ENCODE measurements at regions not wholly inside any gene's neighbourhood (a gene's known extent, or its start where the extent isn't known, plus 50 kb on each side); places are given as distances from the start of the nearest gene placed in this dataset.

DNA sequence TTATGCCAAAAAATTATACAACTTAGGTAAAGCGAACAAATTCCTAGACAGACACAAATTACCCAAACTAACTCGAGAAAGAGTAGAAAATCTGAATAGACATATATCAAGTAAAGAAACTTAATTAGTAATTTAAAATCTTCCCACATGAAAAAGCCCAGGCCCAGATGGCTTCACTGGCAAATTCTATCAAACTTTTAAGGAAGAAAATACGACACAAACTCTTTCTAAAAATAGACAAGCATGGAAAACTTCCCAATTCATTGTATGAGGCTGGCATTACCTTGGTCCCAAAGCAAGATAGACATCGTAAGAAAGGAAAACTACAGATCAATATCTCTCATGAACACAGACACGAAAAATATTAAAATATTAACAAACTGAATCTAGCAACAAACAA lies 135.3 kb downstream of the DRD1 start:
- H3K4me3 ChIP-seq (ENCODE audit: low read length): no peak overlapping the region
- no peak for DNase-seq (ENCODE audit: low read depth, low spot score)

DNA sequence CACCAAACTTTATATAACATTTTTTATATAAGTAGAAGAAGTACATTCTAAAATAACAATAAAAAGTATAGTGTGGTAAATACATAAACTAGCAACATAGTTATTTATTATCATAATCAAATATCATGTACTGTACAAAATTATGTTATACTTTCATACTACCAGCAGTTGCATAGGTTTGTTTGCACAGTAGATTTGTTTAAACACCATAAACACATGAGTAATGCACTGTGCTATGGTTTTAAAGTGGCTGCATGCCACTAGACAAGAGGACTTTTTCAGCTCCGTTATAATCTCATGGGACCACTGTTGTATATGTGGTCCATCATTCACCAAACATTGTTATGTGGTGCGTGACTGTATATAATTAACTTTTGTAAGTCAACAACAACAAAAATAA lies 137.6 kb downstream of the DRD1 start:
- no peak overlapping the region for H3K4me3 ChIP-seq (ENCODE audit: low read length)

DNA sequence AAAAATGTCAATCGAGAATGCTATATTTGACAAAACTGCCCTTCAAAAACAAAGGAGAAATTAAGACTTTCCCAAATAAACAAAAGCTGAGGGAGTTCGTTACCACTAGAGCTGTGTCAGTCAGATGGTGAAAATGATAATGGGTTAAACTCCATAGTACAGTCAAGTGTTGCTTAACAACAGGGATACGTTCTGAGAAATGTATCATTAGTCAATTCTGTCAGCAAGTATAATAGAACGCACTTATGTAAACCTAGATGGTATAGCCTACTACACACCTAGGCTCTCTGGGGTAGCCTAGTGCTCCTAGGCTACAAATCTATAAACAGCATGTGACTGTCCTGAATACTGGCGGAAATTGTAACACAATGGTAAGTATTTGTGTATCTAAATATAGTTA lies 138.7 kb downstream of the DRD1 start:
- DNase-seq (ENCODE audit: low read depth, low spot score): no peak
- no peak overlapping the region for H3K4me3 ChIP-seq (ENCODE audit: low read length)

More for the DNA sequence above, 137.6 kb downstream of the DRD1 start:
- DNase-seq (ENCODE audit: low read depth, low spot score): no peak

DNA sequence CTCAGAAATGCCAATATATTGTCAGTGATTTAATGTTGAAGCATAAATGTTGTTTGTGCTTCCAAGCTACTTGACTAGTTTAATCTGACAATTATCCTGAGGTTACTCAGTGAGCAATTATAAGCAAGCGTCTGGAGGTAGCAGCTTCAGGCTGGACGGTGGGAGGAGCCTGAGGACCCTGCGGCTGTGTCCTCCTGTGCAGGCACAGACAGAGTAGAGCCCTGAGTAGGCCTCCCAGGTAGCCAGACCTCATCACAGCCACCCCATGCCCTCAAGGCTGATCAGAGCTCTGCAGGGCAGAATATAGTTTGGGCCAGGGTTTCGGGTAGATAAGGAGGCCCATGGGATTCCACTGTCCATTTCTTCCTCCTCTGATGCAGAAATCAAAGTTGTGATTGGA lies 153.6 kb downstream of the DRD1 start:
- H3K4me3 ChIP-seq (ENCODE audit: low read length): no peak overlapping the region
- no peak for DNase-seq (ENCODE audit: low read depth, low spot score)

DNA sequence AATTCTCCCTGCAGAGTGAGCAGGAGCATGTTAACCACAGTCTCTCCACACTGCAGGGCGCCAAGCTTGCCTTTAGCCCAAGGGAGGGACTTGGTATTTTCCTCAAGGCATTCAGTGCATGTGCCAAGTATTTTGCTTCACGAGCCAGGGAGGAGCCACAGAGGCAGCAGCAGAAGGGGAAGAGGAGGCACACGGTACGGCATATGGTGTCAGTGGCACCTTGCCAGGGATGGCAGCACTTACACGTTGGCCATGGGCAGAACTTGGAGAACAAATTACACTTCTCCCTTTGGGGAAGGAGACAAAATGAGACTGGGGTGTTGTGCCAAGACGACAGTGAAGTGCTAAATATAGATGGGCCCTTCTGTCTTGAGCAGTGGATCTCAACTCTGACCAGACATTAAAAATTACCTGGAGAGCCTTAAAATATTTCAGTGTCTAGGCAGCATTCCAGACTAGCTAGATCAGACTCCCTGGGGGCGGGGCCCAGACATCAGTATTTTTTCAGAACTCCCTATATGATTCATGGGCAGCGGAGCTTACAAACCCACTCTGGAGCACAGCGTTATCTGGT lies 155.8 kb downstream of the DRD1 start:
- no peak overlapping the region for H3K4me3 ChIP-seq (ENCODE audit: low read length)
- DNase-seq (ENCODE audit: low read depth, low spot score): no peak

DNA sequence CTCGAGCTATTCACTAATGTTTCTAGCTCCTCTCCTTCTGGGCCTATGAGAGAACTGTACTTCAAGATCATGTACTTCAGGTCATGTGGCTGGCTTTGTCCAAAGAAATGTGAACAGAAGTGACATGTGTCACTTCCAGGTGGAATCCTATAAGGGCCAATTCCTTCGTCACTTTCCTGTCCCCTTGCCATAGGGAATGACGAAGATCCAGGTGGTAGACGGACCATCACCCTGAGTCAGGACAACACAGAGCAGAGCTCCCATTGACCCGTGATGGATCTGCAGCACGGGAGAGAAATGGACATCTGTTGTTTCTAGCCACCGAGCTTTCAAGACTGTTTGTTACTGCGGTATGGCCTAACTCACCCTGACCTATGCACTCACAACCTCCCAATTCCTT lies 157.0 kb downstream of the DRD1 start:
- H3K4me3 ChIP-seq (ENCODE audit: low read length): no peak overlapping the region
- no peak for DNase-seq (ENCODE audit: low read depth, low spot score)

DNA sequence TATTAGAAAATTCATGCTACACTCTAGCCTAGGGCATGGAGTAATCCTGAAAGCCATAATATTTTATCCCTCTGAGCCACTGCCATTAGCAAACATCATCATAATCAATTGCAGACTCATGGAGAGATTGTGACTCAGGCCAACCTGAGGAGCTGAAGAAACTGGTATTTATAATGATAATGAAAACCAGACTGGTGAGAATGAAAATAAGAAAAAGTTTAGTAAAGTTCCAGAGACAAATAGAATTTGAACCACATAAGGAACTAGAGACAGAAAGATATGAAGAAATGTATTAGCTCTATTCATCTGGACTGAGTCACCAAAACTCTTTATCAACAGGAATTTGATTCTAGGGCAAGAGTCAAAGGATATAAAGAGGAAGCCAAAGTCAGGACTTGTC lies 158.7 kb downstream of the DRD1 start:
- DNase-seq (ENCODE audit: low read depth, low spot score): no peak
- H3K4me3 ChIP-seq (ENCODE audit: low read length): no peak overlapping the region

DNA sequence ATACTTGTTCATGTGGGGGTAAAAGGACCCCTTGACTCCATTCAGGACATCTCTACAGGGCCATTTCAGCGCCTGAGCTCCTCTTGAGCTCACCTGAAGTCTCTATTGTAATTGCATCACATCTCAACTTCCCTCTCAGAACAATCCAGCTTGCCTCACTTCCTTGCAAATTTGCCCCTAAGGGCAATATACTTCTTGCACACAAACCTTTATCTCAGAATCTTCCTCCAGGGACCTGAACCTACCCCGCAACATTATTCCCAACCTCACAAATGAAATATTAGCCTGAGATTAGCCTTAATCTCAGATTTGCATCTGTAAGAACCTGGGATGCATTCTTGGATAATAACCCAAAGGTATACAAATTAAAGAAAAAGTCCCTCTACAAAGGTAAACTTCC lies 159.2 kb downstream of the DRD1 start:
- no peak overlapping the region for H3K4me3 ChIP-seq (ENCODE audit: low read length)
- DNase-seq (ENCODE audit: low read depth, low spot score): no peak

DNA sequence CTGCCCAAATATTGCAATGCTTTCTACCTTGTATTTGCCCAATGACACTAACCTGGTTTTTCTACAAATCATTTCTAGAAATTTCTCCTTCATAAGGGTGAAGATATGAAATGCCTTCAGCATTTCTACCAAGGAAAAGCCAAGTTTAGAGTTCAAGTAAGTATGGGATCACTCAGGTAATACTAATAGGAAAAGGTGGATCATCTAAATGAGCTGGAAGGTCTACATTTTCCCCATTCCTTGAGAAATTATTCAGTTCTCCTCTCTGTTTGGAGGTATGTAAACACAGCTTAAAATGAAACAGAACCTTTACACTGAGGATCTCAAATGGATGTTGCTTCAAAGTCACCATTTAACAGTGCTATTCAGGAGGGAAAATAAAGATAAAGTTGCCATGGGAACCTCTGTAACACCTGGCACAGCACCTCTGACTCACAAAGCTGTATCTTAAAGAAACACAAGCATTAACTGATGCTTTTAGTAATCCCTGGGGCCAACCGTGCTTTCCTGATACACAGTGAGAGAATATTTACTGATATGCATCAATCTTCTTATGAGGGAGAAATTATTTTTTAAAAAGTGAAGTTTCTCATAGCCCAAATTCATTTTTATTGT lies 161.3 kb downstream of the DRD1 start:
- no peak overlapping the region for H3K4me3 ChIP-seq (ENCODE audit: low read length)
- no peak for DNase-seq (ENCODE audit: low read depth, low spot score)

DNA sequence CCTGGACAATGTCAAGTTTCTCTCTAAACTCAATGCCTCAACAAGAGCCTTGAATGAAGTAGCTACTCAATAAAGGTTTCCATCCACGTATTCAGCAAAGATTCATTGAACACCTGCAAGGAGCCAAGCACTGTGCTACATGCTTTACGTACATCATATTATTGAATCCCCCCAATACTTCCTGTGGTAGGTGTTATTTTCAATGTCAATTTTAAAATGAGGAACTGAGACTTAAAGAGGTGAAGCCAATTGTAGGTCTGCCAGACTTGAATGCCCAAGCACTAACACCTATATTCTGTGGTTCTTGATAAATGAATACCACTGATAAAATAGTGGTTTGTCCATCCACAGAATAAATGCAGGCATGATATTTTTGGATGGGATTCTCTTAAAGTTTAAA lies 162.3 kb downstream of the DRD1 start:
- no peak overlapping the region for H3K4me3 ChIP-seq (ENCODE audit: low read length)
- DNase-seq (ENCODE audit: low read depth, low spot score): no peak

DNA sequence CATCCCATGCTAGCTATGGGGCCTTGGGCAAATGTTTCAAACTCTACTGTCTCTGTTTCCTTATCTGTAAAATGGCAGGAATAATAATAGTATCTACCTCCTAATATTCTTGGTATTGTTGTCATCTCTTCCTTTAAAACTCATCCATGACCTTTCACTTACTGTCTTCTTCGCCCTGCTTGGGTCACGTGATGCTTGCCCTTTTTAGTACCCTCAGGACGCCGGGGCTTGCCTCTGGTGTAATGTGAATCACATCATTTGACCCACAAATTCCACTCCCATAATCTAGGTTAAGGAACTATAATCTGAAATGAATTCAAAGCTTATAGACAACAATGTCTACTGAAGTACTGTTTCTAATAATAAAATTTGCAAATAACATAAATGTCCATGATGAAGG lies 162.7 kb downstream of the DRD1 start:
- DNase-seq (ENCODE audit: low read depth, low spot score): no peak
- no peak overlapping the region for H3K4me3 ChIP-seq (ENCODE audit: low read length)

DNA sequence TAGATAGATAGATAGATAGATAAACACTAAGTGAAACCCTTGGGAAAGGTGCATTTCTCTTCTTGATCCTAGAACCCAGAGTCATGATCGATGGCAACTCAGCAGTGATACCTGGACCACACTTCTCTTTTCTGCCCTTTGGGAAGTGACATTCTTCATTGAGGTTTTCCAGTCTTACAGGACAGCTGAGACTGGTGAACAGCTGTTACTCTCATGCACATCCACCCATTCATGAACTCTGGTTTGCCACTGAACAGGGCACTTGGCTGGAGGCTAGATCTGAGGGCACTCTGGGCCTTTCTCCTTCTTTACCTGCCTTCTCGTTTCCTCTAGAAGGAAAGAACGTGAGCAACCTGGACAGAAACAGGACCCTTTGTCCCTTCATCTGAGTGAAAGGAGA lies 164.5 kb downstream of the DRD1 start:
- no peak for DNase-seq (ENCODE audit: low read depth, low spot score)
- no peak overlapping the region for H3K4me3 ChIP-seq (ENCODE audit: low read length)

DNA sequence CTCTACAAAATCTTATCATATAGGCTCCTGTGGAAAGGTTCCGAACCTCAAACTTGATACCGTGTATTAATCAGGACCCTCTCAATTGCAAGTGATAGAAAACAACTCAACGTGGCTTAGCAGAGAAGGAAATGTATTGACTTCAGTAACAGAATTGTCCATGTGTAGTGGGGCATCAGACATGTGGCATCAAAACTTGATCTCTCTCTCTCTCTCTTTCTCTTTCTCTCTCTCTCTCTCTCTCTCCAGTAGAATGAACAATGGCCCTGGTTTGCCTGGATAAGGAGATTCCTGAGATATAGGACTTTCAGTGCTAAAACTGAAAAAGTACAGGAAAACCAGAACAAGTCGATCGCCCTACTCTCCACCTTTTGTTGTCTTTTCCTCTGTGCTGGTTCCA lies 168.2 kb downstream of the DRD1 start:
- H3K4me3 ChIP-seq (ENCODE audit: low read length): no peak overlapping the region
- no peak for DNase-seq (ENCODE audit: low read depth, low spot score)

DNA sequence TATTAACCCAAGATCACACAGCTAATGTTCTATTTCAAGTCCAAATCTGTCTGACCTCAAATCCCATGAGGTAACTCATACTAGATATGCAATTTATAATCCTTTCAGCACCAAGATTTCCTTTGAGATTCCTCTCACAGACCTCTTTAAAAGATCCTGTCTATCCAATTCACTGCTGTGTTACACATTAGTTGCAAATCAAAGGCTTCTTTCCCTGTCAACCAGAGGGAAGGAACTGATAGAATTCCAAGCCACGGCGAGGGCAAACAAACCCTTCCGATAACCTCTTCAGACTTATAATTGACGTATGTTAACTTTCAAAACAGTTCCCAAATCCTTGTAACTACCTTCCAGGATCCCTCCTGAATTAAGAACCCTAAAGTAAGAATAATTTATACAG lies 168.9 kb downstream of the DRD1 start:
- H3K4me3 ChIP-seq (ENCODE audit: low read length): no peak overlapping the region
- DNase-seq (ENCODE audit: low read depth, low spot score): no peak

DNA sequence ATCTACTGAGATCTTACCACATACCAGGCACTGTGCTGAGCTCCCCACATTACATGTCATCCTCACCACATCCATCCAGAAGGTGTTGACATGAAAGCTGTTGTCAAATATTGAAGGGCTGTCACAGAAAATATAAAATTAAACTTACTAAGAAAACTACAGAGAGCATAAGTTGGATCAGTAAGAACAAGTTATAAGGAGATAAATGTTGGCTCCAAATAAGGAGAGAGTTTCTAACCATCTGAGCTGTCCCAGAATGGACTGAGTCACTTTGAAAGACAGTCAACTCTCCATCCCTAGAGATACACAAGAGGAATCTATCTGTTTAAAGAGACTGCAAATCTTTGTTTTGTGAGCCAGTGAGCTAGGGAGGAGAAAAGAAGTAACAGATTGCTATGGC lies 169.8 kb downstream of the DRD1 start:
- DNase-seq (ENCODE audit: low read depth, low spot score): no peak
- no peak overlapping the region for H3K4me3 ChIP-seq (ENCODE audit: low read length)

DNA sequence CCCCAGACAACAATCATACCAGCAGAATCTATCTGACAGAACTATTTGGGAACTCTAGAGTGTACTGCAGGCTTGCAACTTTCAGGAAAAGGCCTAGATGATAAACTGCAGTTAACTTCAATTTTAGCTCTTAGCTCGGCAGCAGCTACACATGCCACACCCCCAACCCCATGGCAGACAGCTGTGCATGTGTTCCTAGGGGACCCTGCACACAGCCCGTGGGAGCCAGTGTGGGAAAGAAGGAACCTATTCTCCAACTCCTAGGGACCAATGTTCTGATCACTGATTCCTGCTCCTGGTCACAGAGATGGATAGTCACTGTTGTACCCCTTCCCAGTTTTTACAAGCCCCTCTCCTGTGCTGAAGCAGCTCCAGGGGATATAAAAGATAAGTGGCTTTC lies 179.6 kb downstream of the DRD1 start:
- H3K4me3 ChIP-seq (ENCODE audit: low read length): no peak overlapping the region
- DNase-seq (ENCODE audit: low read depth, low spot score): no peak

DNA sequence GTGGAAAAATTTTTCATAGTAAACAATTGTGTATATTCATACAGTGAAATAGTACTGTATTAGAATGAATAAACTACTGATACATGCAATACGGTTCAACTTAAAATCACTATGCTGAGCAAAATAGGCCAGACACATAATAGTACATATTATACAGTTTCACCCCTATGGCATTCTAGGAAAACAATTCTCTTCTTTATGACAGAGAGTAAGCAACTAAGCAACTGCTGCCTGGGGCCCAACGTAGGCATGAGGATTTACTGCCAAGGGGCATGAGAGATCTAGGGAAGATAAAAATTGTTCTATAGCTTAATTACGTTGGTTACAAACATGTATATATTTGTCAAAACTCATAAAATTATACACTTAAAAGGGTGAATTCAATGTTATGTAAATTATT lies 180.2 kb downstream of the DRD1 start:
- DNase-seq (ENCODE audit: low read depth, low spot score): no peak
- no peak overlapping the region for H3K4me3 ChIP-seq (ENCODE audit: low read length)

DNA sequence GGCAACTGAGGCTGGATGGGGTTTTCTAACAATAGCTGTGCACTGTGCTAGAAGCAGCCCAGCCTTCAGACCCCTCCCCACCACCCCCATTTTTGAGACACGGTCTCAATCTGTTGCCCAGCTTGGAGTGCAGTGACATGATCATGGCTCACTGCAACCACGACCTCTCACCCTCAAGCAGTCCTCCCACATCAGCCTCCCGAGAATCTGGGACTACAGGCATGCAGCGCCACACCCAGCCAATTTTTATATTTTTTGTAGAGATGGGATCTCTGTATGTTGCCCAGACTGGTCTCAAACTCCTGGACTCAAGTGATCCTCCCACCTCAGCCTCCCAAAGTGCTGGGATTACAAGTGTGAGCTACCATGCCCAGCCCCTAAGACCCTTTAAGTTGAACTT lies 182.5 kb downstream of the DRD1 start:
- H3K4me3 ChIP-seq (ENCODE audit: low read length): no peak overlapping the region
- no peak for DNase-seq (ENCODE audit: low read depth, low spot score)

DNA sequence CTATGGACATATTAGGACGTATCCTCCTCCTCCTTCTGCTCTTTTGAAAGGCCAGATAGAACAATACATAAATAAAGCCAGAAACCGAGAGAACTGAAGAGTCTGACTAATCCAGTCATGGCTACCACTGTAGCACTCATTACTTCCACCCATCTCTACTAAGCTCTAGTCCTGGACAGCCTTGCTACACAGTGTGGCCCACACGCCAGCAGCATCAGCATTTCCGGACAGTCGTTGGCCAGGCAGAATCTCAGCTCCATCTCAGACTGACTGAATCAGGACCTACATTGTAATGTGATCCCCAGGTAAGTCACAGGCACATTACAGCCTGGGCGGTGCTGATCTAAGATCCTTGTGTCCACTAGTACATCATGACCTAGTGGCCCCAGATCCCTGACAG lies 182.9 kb downstream of the DRD1 start:
- no peak overlapping the region for H3K4me3 ChIP-seq (ENCODE audit: low read length)
- no peak for DNase-seq (ENCODE audit: low read depth, low spot score)

DNA sequence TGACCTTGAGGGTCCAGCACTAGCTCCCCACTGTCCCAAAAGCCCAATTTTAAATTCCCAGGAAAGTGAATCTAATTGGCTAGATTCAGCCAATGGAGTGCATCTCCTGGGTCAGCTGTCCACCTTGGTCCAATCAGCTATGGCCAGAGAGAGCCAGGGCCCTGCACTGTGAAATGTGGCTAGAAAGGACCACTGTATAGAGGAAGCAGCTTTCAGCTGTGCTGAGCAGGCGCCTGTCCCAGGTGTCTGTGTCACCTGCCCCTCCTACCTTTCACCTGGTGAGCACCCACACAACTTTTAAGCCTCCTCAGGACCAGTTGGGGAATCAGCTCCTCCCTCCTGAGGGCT lies 186.2 kb downstream of the DRD1 start:
- no peak overlapping the region for H3K4me3 ChIP-seq (ENCODE audit: low read length)
- DNase-seq (ENCODE audit: low read depth, low spot score): no peak

DNA sequence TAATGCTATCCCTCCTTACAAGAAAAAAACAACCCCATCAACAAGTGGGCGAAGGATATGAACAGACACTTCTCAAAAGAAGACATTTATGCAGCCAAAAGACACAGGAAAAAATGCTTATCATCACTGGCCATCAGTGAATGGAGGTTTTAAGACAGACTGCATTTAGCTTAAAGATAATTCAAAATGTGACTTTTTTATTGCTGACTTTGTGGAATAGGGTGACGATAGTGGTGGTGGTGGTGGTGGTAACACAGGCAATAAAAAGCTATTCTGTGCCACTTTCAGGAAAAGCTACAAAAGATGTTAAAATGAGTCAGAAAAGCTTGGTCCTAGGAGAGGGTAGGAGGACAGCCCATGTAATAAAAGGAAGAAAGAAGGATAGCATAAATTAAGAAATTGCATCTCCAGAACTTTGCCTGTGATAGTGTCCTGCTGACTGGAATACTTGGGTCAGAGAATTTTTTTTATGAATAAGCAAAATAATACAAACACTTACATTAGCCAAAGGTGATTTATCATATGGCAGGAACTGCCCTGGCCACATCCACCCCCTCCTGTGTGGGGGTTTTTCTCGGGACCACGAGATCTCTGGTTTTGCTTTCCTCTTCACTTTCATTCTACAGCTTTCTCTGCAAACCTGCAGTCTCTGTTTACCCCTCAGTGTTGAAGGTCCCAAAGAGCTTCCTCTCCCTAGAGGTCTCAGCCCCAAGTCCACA lies 186.7 kb downstream of the DRD1 start:
- no peak for DNase-seq (ENCODE audit: low read depth, low spot score)
- H3K4me3 ChIP-seq (ENCODE audit: low read length): no peak overlapping the region

Data from Jurkat, Clone E6-1 (cell line).